ENCODE measurements at regions not wholly inside any gene's neighbourhood (a gene's known extent, or its start where the extent isn't known, plus 50 kb on each side); places are given as distances from the start of the nearest gene placed in this dataset.
A peak's percentile ranks its signal among the peaks of the same experiment; 100 is the strongest.
"Not testable (repeated sequence)": the region's sequence is repeated elsewhere in the genome, so short reads cannot be mapped to it uniquely, and the experiment has no call there.

DNA sequence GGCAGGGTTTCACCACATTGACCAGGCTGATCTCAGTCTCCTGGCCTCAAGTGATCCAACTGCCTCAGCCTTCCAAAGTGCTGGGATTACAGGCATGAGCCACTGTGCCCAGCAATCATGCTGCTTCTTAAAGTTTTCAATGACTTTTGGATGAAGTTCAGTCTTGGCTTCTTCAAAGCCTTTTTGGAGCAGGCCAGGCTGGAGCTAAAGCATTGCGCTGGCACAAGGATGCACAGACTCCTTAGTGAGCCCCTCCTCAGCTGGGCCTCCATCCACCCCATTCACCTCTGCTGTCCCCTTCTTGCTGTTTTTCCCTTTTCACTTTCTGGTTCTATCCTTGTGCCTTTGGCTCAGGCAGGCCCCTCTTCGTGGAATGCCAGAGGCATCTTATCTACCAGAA, 638.6 kb downstream of the TYW1 start:
- no peak for DNase-seq

DNA sequence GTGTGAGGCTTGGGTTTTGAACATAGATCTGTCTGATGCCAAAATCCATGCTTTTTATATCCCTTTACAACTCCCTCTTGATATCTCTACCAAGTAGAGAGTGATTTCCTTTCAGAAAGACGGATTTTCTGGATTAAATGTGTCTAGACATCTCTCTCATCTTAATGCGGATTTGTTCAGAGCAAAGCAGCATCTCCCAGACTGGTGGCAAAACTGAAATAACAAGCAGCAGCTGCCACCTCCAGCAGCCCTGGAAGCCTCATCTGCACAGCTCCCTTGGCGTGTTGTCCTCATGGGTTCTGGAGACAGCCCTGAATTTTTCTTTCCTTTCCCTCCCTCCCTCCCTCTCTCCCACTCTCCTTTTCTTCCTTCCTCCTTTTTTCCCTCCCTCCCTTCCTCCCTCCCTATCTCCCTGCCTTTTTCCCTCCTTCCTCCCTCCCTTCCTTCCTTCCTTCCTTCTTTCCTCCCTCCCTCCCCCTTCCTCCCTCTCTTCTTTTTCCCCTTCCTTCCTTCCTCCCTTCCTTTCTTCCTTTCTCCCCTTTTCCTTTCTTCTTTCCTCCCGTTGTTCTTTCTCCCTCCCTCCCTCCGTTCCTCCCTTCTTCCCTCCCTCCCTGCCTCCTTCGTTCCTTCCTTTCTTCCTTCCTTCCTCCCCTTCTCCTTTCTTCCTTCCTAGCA, 639.9 kb downstream of the TYW1 start:
- no peak for DNase-seq

DNA sequence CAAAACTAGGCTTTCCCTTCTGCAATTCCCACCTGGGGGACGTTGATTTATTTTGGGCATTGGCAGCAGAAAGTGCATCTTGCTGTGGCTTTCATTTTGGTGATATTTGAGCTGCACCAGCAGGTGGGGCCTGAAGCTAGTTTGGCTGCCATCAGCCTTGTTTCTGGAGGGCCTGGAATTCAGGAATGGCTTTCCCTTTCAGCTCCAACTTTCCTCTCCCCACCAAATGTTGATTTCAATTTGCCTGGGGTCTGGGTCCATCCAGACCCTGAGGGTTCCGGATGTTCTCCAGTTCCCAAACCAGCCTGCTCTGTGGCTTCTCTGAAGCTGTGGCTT, 640.4 kb downstream of the TYW1 start:
- no peak for DNase-seq

DNA sequence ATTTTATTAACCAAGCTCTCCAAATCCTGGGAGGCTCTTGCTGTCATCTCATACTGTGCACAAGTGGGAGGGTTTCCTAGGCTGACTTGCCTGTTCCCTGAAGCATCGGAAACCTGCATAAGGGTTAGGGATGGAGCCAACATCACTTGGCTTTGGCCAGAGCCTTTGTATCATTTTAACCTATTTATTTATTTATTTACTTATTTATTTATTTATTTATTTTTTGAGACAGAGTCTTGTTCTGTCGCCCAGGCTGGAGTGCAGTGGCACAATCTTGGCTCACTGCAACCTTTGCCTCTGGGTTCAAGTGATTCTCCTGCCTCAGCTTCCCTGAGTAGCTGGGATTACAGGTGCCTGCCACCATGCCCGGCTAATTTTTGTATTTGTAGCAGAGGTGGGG, 645.9 kb downstream of the TYW1 start:
- DNase-seq: not testable (repeated sequence)

DNA sequence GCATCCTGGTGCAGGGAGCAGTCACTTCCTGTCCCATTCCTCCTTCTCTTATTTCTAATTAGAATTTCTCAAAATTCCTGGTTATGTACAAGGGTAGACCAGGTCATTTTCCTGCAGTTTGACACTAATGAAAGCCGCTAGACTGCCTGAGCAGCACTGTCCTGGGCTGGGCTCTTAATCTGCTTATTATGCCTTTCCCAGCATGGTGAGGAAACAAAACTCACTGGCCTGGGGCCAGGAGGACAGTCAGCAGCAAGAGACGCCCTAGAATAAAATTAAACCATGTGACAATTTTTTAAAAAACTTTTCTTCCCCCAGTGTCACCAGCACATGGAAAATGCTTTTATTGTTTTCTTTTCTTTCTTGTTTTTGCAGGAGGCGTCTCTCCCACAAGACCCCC, 647.5 kb downstream of the TYW1 start:
- no peak for DNase-seq

DNA sequence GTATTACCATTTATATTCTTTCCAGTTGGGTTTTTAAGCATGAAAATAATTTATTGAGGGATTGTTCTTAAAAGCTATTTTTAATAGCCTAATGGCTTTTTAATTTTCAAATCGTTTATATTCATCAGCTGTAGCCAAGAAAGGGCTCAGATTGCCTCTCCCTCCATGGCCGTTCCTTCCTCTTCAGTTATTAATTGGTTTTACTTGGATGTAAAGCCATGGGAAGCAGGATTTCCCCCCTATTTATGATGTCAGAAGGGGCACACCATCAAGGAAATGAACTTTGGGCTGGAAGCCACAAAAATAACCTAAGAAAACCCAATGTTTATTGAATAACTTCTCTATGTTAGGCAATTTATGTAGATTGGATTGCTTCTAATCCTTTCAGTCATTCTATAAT, 656.3 kb downstream of the TYW1 start:
- DNase-seq: no peak

DNA sequence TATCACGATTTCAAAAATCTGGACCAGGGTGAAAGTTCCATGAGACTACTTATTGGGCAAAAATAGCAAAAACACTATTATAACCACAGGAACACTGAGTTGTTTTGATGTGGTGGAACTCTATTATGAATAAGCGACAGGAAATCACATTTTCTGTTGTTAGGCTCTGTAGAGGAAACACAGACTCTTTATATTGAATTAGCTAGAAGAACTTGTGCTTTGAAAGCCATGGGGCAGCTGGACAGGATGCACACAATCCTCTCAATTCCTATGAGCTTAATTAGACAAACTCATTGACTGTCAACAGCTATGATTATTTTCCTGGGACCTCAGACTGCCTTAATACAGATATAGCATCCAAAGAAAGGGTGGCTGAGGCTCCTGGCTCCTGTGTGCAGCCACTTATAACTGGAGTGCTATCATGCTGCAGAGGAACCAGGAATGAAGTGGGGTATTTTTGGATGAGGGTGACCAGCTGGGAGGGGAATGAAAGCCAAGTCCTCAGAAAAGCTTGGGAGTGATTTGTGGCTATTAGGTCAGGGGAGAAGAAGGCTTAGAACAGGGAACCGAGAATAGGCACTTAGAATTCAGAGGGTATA, 657.3 kb downstream of the TYW1 start:
- peak; percentile 5 for DNase-seq

DNA sequence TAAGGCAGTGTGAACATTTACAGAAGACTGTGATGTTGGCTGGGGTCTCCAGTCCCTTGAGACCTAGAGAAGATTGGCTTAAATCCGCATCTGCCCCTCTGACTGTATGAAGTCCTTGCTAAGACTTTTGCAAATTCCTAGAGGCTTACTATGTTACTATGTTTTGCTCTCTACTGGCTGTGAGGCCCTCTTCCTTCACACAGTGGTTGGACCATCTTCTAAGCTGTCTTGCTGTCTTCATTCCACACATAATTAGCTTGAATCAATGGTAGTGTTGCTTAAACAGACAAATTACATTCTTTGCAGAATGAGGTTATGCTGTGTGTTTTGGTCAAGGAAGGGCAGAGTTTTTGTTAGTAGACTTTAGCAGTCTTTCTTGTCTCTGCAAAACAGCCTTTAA, 658.0 kb downstream of the TYW1 start:
- DNase-seq: no peak

DNA sequence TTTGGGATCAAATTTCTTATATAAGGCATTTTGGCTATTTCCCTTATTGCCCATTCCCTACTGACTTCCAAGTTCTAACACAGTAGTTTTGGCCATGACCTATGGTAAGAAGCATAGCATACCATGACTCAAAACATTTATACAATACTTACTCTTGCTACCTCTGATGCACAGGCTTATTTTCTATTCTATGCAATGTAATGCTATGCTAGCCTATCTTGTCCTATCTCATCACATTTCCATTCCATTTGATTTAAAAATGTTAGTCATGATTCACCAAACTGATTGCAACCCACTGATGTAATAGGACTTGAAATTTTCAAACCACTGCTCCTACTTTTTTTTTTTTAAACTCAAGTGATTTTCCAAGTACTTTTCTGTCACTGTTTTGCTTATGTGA, 658.5 kb downstream of the TYW1 start:
- DNase-seq: no peak

DNA sequence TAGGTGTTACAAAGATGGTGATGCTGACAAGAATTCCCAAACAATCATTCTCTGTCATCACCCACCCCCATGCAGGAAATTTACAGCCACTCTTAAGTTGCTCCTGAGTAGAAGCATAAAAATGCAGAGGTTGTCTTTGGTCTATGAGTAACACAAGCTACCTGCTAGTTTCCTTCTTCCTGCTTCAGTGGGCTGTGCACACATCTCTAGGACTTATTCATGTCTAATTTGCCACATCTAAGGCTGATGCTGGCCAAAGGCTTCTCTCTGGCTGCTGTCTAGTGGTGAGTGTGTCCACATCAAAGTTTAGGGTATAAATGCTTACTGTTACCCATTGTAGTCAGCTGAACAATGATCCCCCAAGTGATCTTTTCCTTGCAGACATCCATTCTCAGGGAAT, 662.5 kb downstream of the TYW1 start:
- no peak for DNase-seq

DNA sequence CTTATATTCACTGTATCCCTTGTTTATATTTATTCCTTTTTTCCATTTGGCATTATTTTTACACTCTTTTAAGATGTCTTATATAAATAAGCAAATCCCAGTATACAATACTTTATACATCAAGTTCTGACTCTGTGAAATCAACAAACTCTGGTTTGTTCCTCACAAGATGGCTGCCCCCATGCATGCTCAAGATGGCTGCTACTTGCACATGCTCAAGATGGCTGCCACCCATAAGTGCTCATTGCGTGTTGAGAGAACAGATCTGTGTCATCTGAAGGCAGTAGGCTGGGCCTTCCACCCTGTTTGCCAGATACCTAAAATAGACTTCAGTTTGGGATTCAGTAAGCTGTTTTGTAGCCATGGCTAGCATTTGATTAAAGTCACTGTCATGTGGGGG, 666.2 kb downstream of the TYW1 start:
- DNase-seq: no peak

DNA sequence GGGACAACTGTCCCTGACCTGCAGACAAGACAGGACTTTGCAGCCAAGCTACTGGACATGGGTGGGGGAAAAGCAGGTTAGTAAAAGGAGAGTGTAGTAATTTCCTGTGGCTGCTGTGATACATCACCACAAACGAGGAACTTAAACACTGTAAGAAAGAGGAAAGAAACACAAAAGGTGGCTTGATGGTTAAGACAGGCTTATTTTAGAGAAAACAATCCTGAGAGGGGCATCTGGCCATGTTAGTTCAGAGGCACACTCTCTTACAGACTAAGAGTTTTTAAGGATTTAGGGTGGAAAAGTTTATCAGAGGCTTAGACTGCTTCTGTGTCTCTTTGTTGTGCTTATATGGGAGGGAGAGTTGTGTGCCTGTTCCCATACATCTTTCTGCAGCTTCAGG, 667.0 kb downstream of the TYW1 start:
- DNase-seq: no peak

DNA sequence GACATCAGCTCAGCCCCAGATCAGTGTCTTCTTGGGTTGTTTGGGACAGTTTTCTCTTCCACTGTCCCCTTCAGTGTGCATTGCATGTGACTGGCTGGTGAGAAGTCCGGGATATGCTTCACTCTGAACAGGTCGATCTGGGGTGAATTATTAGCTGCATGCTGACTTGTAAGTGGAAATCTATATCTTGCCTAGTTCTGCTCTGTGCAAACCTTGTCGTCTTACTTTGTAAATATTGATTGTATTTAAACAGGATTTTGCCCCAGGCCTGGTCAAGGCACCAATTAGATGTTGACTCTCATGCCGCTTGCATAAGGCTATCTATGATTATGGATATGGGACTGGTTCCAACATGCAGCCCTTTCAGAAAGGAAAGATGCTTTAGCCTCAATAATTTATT, 669.7 kb downstream of the TYW1 start:
- not testable (repeated sequence) for DNase-seq

DNA sequence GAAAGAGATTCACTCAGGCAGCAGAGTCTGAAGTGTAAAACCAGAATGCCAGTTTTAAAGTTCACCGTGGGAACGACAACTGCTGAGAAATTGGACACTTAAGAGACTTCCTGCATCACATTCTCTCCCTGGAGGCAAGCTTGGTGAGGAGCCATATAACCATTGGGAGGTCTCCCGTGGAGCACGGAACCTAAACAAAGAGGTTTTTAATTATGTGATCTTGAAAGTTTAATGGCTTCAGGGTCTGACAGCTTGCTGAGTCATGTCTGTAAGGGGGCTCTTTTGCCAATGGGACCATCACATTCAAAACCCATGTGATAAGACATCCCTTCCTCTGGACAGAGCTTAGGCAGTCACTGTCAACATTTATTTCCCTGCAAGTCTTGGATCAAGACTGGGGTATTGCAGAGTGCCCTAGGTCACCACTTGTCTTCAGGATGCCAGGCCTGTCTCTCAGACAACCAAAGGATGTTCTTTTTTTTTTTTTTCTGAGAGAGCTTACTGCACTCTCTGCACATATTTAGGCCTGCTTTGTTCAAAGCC, 674.4 kb downstream of the TYW1 start:
- DNase-seq: no peak

DNA sequence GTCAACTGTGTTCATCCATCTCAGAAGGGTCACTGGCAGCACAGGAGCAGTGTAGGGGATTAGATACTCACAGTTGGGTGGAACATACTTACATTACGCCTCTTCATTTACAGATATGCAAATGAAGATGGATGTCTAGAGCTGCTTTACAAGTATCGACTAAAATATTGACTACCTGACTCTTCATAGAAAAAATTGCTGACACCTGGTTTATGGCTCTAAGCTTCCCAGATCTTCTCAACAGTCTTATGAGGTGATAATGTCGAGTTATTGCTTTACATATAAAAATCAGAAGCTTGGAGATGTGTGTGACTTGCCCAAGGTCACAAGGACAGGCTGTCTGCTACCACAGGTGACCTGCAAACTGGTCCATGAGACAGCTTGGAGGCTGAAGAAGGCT, 677.2 kb downstream of the TYW1 start:
- no peak for DNase-seq

DNA sequence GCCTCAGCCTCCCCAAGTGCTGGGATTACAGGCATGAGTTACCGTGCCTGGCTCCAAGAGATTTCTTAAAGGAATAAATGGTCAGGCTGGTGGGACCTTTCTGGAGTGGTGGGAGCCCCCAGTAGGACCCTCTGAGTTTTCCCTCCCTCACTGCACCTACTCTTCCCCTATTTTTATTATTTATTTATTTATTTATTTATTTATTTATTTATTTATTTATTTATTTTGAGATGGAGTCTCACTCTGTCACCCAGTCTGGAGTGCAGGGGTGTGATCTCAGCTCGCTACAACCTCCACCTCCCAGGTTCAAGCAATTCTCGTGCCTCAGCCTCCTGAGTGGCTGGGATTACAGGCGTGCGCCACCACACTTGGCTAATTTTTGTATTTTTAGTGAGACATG, 678.2 kb downstream of the TYW1 start:
- not testable (repeated sequence) for DNase-seq

DNA sequence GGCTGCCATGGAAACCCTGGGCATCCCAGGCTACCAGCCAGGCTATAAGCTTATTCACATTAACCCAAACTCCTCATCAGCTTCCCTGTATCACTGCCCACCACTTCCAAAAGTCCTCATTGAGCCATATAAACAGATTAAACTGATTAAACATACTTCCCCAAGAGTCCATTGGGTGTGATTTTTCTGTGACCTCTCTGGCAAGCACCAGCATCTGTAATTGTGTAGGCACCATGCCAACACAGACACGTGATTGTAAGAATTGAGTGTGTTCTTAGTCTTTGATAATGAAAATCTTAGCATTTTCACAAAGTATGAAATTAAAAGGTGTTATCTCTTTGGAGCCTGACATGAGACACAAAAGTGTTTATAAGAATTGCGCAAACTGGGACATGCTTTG, 679.3 kb downstream of the TYW1 start:
- no peak for DNase-seq

DNA sequence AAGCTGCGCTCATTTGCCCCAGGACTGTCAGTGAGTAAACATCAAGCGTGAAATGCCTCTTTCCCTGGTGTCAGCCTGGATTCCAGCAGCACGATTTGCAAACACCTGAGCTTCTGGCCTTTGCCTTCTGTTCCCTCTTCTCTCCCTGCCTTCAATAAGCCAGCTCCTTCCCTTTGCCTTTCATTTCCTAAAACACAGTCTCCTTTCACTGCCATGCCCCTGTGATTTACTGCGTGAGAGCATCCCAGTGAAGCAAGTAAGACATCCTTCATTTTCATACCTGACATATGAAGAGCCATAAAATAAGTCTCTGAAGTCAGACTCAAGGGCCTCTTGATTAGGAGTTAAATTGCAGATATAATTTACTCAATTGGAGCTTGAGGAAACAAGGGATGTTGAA, 681.8 kb downstream of the TYW1 start:
- DNase-seq: no peak

DNA sequence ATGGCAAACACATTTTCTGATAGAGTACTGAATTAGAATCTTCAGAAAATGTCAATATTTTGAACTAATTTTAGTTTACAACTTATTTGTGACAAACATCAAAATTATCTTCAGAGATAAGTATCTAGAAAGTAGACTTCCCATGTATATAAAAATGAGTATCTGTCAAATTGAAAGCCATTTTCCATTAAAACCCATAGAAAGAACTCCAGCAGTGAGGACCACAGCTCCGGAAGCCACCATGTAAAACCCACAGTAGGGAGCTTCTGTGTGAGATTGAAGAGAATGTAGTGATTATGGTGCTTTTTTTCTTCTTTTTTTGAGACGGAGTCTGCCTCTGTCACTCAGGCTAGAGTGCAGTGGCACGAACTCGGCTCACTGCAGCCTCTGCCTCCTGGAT, 687.0 kb downstream of the TYW1 start:
- DNase-seq: no peak

DNA sequence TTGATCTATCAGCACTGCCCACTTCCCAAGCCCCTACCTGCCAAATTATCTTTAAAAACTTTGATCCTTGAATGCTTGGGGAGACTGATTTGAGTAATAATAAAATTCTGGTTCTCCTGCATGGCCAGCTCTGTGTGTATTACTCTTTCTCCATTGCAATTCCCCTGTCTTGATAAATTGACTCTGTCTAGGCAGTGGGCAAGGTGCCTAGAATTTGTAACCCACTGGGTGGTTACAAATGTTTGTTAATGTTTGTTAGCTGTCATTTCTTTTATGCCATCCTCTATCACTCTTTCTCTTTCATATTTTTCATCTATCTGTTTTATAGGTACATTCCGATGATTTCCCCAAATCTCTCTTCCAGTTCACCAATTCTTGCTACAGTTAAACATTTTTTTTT, 694.1 kb downstream of the TYW1 start:
- DNase-seq: no peak

DNA sequence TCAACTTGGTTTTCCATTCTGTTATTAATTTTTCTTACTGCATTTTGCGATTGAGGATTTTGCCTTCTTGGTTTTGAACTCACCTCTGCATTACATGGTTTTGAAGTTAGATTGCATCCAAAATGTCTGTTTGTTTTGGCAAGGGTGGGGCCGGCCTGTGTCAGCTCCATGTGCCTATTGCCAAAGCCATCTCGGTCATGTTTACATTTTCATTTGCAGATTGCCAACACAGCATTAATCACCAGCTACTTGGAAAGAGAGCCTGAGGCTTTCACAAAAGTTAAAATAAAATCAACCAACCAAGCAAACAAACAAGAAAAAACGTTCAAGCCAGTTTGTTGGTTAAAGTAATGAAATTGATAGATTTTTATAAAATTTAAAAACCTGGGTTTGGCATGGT, 695.8 kb downstream of the TYW1 start:
- DNase-seq: no peak

DNA sequence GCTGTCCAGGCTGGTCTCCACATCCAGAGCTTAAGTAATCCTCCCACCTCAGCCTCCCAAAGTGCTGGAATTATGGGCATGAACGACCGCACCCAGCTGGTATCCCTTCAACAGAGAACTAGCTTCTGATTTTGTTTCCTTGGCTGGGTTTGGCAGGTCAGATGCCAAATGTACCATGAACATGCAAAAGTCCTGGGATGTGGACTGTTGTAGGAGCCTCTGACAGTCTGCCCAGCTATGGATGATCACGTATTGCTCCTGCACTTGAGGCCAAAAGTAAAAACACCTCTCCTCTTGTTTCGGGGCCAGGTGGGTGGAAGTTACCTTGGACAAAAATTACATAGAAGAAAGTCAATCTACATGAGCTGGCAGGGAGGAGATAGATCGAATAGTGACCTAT, 699.5 kb downstream of the TYW1 start:
- DNase-seq: no peak

DNA sequence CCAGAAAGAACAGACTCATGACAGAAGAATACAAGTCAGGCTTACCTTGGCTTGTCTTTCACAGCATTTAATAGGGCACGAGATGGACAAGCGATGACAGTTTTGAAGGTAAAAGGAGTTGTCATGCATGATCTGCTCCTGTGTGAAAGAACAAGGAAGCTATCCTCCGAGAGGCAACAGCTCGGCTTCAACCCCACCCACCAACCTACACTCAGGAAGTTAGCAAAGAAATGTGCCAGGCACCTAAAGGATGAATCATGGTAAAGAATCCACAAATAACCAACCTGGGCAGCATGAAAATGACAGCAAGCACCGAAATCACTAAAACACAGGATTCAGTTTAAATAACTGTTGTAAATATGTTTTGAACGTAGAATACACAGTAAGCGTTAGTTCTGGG, 700.2 kb downstream of the TYW1 start:
- no peak for DNase-seq

DNA sequence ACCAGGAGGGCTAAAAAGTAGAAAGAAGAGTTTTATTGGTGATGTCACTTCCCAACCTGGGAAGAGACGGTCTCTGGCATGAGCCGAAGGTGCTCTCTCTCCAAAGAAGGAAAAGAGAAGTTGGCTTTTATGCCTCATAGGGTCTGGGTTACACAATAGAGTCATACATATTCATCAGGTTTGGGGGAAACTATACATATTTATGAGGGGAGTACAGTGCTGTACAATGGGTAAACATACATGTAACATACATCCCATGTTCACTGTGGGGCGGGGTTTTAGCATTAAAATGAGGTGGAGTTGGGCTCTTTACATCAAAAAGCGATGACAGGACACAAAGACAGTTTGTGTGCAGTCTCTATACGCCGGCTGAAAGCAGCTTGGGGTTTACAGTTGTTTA, 701.7 kb downstream of the TYW1 start:
- no peak for DNase-seq

DNA sequence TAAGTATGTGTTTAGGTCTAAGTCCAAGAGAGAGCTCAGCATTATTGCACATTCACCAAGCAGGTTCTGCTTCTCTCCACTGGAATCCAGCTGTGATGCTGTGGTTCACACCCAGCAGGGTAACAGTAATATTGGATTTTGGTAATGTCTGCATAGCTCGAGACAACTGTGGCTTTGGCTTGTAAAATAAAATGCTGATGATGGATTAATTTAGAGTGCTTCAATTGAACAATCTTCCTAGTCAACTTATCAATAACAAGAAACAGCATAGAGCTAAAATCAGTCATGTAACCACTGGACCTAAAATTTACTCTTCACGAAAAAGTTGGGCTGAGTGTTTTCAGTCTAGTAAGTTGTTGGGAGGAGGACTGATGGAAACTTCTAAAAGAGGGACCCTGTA, 709.2 kb downstream of the TYW1 start:
- DNase-seq: no peak

Data from NCI-H187 treated with DMSO at 0.1 percent for 48 hours (cell line).